OCI-LY1 (cell line): ENCODE measurements at regions not wholly inside any gene's neighbourhood (a gene's known extent, or its start where the extent isn't known, plus 50 kb on each side); places are given as distances from the start of the nearest gene placed in this dataset.

Experiments
- H2AFZ ChIP-seq: fragments of 200-600 bp; sonication (generic), shearing (Covaris generic); 2 replicates; pipeline ENCODE4 v1.6.0; 2014; ENCODE audit warnings: antibody characterized with exemption, mild to moderate bottlenecking, low read length
- H3F3A ChIP-seq: fragments of 200-600 bp; sonication (generic), shearing (Covaris generic); 2 replicates; pipeline ENCODE4 v1.6.0; 2014; ENCODE audit warnings: mild to moderate bottlenecking, antibody characterized with exemption, low read length, moderate library complexity; ENCODE audit not compliant: insufficient read depth
- H3K27ac ChIP-seq: fragments of 200-600 bp; sonication (generic); 2 replicates; pipeline ENCODE4 v1.5.1; 2014; ENCODE audit warnings: low read length, mixed run types, mild to moderate bottlenecking, low read depth; ENCODE audit not compliant: poor library complexity, severe bottlenecking
- H3K27me3 ChIP-seq: fragments of 200-600 bp; sonication (generic); 2 replicates; pipeline ENCODE4 v1.6.0; 2014; ENCODE audit warnings: antibody characterized with exemption, mild to moderate bottlenecking, low read length, moderate library complexity; ENCODE audit not compliant: insufficient read depth
- H3K36me3 ChIP-seq: fragments of 200-600 bp; sonication (generic); 2 replicates; pipeline ENCODE4 v1.6.1; 2014; ENCODE audit warnings: mild to moderate bottlenecking, antibody characterized with exemption, low read length, moderate library complexity, mixed read lengths; ENCODE audit not compliant: insufficient read depth
- H3K4me1 ChIP-seq: fragments of 200-600 bp; sonication (generic); 2 replicates; pipeline ENCODE4 v1.5.1; 2014; ENCODE audit warnings: mild to moderate bottlenecking, low read length, moderate library complexity; ENCODE audit not compliant: insufficient read depth, severe bottlenecking
- H3K4me2 ChIP-seq: fragments of 200-600 bp; sonication (generic), shearing (Covaris generic); 2 replicates; pipeline ENCODE4 v1.6.1; 2014; ENCODE audit warnings: low read length
- H3K4me3 ChIP-seq: fragments of 200-600 bp; sonication (generic); 2 replicates; pipeline ENCODE4 v1.5.1; 2014; ENCODE audit warnings: low read length, low read depth, mild to moderate bottlenecking, mixed read lengths; ENCODE audit not compliant: poor library complexity, severe bottlenecking
- H3K79me2 ChIP-seq: fragments of 200-600 bp; shearing (Covaris generic); 2 replicates; pipeline ENCODE4 v1.6.1; 2016; ENCODE audit warnings: mixed run types, low read length, mixed read lengths; ENCODE audit not compliant: insufficient read depth
- H3K9ac ChIP-seq: fragments of 200-600 bp; sonication (generic), shearing (Covaris generic); 2 replicates; pipeline ENCODE4 v1.6.1; 2014; ENCODE audit warnings: mild to moderate bottlenecking, low read length, mixed read lengths
- H3K9me2 ChIP-seq: fragments of 200-600 bp; sonication (generic), shearing (Covaris generic); 2 replicates; pipeline ENCODE4 v1.6.1; 2014; ENCODE audit warnings: low read depth, mild to moderate bottlenecking, low read length, mixed read lengths
- H3K9me3 ChIP-seq: fragments of 200-600 bp; shearing (Covaris generic); 2 replicates; pipeline ENCODE4 v1.6.1; 2014; ENCODE audit warnings: low read length, mixed read lengths
- H4K20me1 ChIP-seq: fragments of 200-600 bp; sonication (generic), shearing (Covaris generic); 2 replicates; pipeline ENCODE4 v1.6.0; 2016; ENCODE audit warnings: mild to moderate bottlenecking, low read length; ENCODE audit not compliant: insufficient read depth
- EZH2 ChIP-seq: fragments of 200-600 bp; sonication (generic), shearing (Covaris generic); IDR thresholded peaks from 2 replicates; pipeline ENCODE4 v1.8.0; 2017; ENCODE audit warnings: borderline replicate concordance, mixed run types, mild to moderate bottlenecking, antibody characterized with exemption, low read length, moderate library complexity, mixed read lengths
- TF ChIP-seq, protein P1 (sequence below): fragments of 200-600 bp; sonication (generic), shearing (Covaris generic); IDR thresholded peaks from 2 replicates; pipeline ENCODE4 v1.5.1; 2017; ENCODE audit warnings: mild to moderate bottlenecking, antibody characterized with exemption, low read length, moderate library complexity, mixed read lengths

- no peaks in the 10 kb centered on the region for H3K36me3 ChIP-seq
- H4K20me1 ChIP-seq: no peaks in the 10 kb centered on the region
Measured at GRCh38 chr15:31782016-31782783, 248.1 kb upstream of the CHRNA7 start.

GRCh38 chr15:31782951-31783350, 247.4 kb upstream of the CHRNA7 start:
- Histone ChIP-seq H4K20me1 (no peaks in the 10 kb centered on the region), H3K79me2 (no peaks in the 10 kb centered on the region), H3K36me3 (no peaks in the 10 kb centered on the region), H3K4me2 (no peak overlapping the region), H3K27ac (no peak overlapping the region), H3K9me3 (no peaks in the 10 kb centered on the region), H3K9ac (no peak overlapping the region), H3K4me3 (no peak overlapping the region), H2AFZ (no peak overlapping the region), H3K27me3 (0 out of 2 replicates have a peak, but pooled peaks cover 8% of the 10 kb centered on the region), H3F3A (no peaks in the 10 kb centered on the region), H3K4me1 (no peaks in the 10 kb centered on the region), H3K9me2 (no peaks in the 10 kb centered on the region)
- TF ChIP-seq EZH2: no peak
- TF ChIP-seq, protein P1, sequence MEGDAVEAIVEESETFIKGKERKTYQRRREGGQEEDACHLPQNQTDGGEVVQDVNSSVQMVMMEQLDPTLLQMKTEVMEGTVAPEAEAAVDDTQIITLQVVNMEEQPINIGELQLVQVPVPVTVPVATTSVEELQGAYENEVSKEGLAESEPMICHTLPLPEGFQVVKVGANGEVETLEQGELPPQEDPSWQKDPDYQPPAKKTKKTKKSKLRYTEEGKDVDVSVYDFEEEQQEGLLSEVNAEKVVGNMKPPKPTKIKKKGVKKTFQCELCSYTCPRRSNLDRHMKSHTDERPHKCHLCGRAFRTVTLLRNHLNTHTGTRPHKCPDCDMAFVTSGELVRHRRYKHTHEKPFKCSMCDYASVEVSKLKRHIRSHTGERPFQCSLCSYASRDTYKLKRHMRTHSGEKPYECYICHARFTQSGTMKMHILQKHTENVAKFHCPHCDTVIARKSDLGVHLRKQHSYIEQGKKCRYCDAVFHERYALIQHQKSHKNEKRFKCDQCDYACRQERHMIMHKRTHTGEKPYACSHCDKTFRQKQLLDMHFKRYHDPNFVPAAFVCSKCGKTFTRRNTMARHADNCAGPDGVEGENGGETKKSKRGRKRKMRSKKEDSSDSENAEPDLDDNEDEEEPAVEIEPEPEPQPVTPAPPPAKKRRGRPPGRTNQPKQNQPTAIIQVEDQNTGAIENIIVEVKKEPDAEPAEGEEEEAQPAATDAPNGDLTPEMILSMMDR: no peak

More at GRCh38 chr15:31782016-31782783, 248.1 kb upstream of the CHRNA7 start:
- H3K9me3 ChIP-seq: no peaks in the 10 kb centered on the region
- H3K79me2 ChIP-seq: no peaks in the 10 kb centered on the region
- no peak overlapping the region for H3K4me2 ChIP-seq
- H3K27me3 ChIP-seq: 0 out of 2 replicates have a peak, but pooled peaks cover 8% of the 10 kb centered on the region
- H3K27ac ChIP-seq: no peak overlapping the region
- TF ChIP-seq, protein P1: no peak
- no peak for TF ChIP-seq EZH2
- H3K4me3 ChIP-seq: no peak overlapping the region
- H3K9ac ChIP-seq: no peak overlapping the region
- no peak overlapping the region for H2AFZ ChIP-seq
- no peaks in the 10 kb centered on the region for H3K4me1 ChIP-seq
- H3K9me2 ChIP-seq: no peaks in the 10 kb centered on the region
- H3F3A ChIP-seq: no peaks in the 10 kb centered on the region

- Histone ChIP-seq H3K79me2 (no peaks in the 10 kb centered on the region), H3K9me2 (no peaks in the 10 kb centered on the region), H3K4me1 (no peaks in the 10 kb centered on the region), H3K27ac (no peak overlapping the region), H4K20me1 (no peaks in the 10 kb centered on the region), H3K4me2 (no peak overlapping the region), H3F3A (no peaks in the 10 kb centered on the region), H3K27me3 (no peaks in the 10 kb centered on the region), H3K4me3 (no peak overlapping the region), H3K36me3 (no peaks in the 10 kb centered on the region), H3K9me3 (no peaks in the 10 kb centered on the region), H3K9ac (no peak overlapping the region), H2AFZ (no peak overlapping the region)
- TF ChIP-seq, protein P1: no peak
- TF ChIP-seq EZH2: no peak
Measured at GRCh38 chr15:31786360-31786759, 244.0 kb upstream of the CHRNA7 start.
